ENCODE measurements at regions not wholly inside any gene's neighbourhood (a gene's known extent, or its start where the extent isn't known, plus 50 kb on each side); places are given as distances from the start of the nearest gene placed in this dataset.

- DNase-seq (ENCODE audit: low read depth in 1 of 2, low spot score in 2 of 2), result no peak
- H2BK12ac ChIP-seq (ENCODE audit: low read depth, low read length), result no peak overlapping the region
- no peaks in the 10 kb centered on the region for H3K79me2 ChIP-seq (ENCODE audit: control insufficient read depth in 1 of 2, insufficient read depth in 2 of 2, low read length in 2 of 2)
- no peak overlapping the region for H3K4me2 ChIP-seq (ENCODE audit: insufficient read depth in 1 of 2, low read depth in 2 of 2, low read length in 2 of 2)
- H3K4ac ChIP-seq (replicated peaks; ENCODE audit: insufficient read length, low read depth, low read length), result no peak overlapping the region
- TF ChIP-seq HDAC6 (IDR thresholded peaks at IDR 0.05; ENCODE audit: low read depth, low read length) (no peak), CHD1 (IDR thresholded peaks at IDR 0.05; ENCODE audit: low read depth, low read length) (no peak), POLR2AphosphoS5 (IDR thresholded peaks at IDR 0.05; ENCODE audit: low read depth, low read length) (no peak)
- no peak overlapping the region for H3K4me3 ChIP-seq (ENCODE audit: extremely low read depth in 1 of 4, insufficient read depth in 2 of 4, low read depth in 3 of 4, low read length in 4 of 4)
- no peak for FAIRE-seq
- no peak overlapping the region for H3K23ac ChIP-seq (ENCODE audit: insufficient read length)
- no peaks in the 10 kb centered on the region for H3K9me3 ChIP-seq (ENCODE audit: insufficient read depth in 2 of 2, low read depth in 1 of 2, low read length in 1 of 2)
- no peak overlapping the region for H3K56ac ChIP-seq (replicated peaks; ENCODE audit: insufficient read length, low read depth, low read length)
- H3K27me3 ChIP-seq (replicated peaks in 1 of 4; ENCODE audit: control insufficient read depth in 3 of 4, extremely low read depth in 1 of 4, insufficient read depth in 3 of 4, low read length in 3 of 4), result no peaks in the 10 kb centered on the region
- no peak overlapping the region for H3K18ac ChIP-seq (ENCODE audit: extremely low read depth, low read length)
- no peak overlapping the region for H2BK15ac ChIP-seq (ENCODE audit: low read length)
- ChIA-PET CTCF (ENCODE audit: partially characterized antibody) (no interaction called here), POLR2A (ENCODE audit: partially characterized antibody) (no interaction called here)
- H2AK5ac ChIP-seq (ENCODE audit: low read depth, low read length), result no peak overlapping the region
- H3K14ac ChIP-seq (ENCODE audit: insufficient read length), result no peak overlapping the region
- no peak overlapping the region for H3K27ac ChIP-seq (ENCODE audit: low read depth, low read length)
- no peak overlapping the region for H3K9ac ChIP-seq (replicated peaks in 1 of 4; ENCODE audit: extremely low read depth in 1 of 4, low read depth in 3 of 4, low read length in 3 of 4)
- no peak overlapping the region for H2AFZ ChIP-seq (ENCODE audit: low read length)
- H4K5ac ChIP-seq (ENCODE audit: insufficient read length, low read depth, low read length), result no peak overlapping the region
- no peaks in the 10 kb centered on the region for H3K23me2 ChIP-seq (ENCODE audit: low read depth, low read length)
- H3K79me1 ChIP-seq (ENCODE audit: low read depth, low read length), result no peaks in the 10 kb centered on the region
- H3K4me1 ChIP-seq (replicated peaks in 1 of 4; ENCODE audit: control insufficient read depth in 3 of 4, insufficient read depth in 4 of 4, low read length in 3 of 4), result no peaks in the 10 kb centered on the region
- no peaks in the 10 kb centered on the region for H4K20me1 ChIP-seq (replicated peaks in 1 of 2; ENCODE audit: control insufficient read depth in 1 of 2, insufficient read depth in 2 of 2, low read length in 2 of 2)
- H2BK5ac ChIP-seq (ENCODE audit: low read depth, low read length), result no peak overlapping the region
- WGBS, 2 experiments (ENCODE audit: extremely low coverage in 1 of 2, insufficient coverage in 1 of 2, insufficient read length in 1 of 2, insufficient replicate concordance in 2 of 2, low coverage in 1 of 2, low lambda C conversion rate in 2 of 2, missing lambda C conversion rate in 1 of 2), result 87% methylated on average over 5 of the region's 5 CpGs; no CpG with 5 or more reads in 1 of the 2 experiments
- H2BK20ac ChIP-seq (ENCODE audit: low read length), result no peak overlapping the region
- no peak overlapping the region for H2BK120ac ChIP-seq (replicated peaks; ENCODE audit: low read depth, low read length)
- H4K91ac ChIP-seq (replicated peaks; ENCODE audit: insufficient read length, low read length), result no peak overlapping the region
- no peaks in the 10 kb centered on the region for H3K36me3 ChIP-seq (ENCODE audit: control insufficient read depth in 2 of 4, insufficient read depth in 4 of 4, low read length in 3 of 4)
- no peak overlapping the region for H4K8ac ChIP-seq (ENCODE audit: extremely low read depth, insufficient read depth, low read length)
These were observed 112.7 kb upstream of the ITGA1 start for GRCh38 chr5:52674815-52675545.

Measured in H1 (cell line).